HCT116 (cell line): ENCODE measurements at regions not wholly inside any gene's neighbourhood (a gene's known extent, or its start where the extent isn't known, plus 50 kb on each side); places are given as distances from the start of the nearest gene placed in this dataset.

ENCODE experiments used
- ATAC-seq: fragments of 200-7000 bp; cut with Tn5 transposase; 2 replicates; pipeline ENCODE4 v1.9.1; 2020; ENCODE audit warnings: mild to moderate bottlenecking, moderate library complexity
- BruUV-seq: library from RNA; stranded (reverse); fragments of 400-500 nt; replicated peaks from 2 replicates; lab custom pipeline; 2021; lab: Mats Ljungman, UMichigan
- CTCF ChIA-PET: fragments of 300-600 bp; sonication (Branson Sonifier 250); formaldehyde crosslinking; loops from one replicate; lab custom pipeline; 2021; ENCODE audit warnings: antibody characterized with exemption; lab: Charles Lee
- POLR2A ChIA-PET: fragments of 300-600, 350-600 bp; sonication (Branson Sonifier 250); formaldehyde crosslinking; loops from one replicate; lab custom pipeline; 2021; ENCODE audit warnings: antibody characterized with exemption; lab: Charles Lee
- RAD21 ChIA-PET, 2 experiments: fragments of 300-600 bp; sonication (Branson Sonifier 250); formaldehyde crosslinking; loops; one replicate each; lab custom pipeline; 2023; ENCODE audit warnings: low total read pairs in 2 of 2; ENCODE audit not compliant: uncharacterized antibody in 2 of 2, unreplicated experiment in 2 of 2, low non-redundant PET in 1 of 2; lab: Charles Lee
- DNase-seq: peaks from one replicate; pipeline ENCODE4 v3.0.0-alpha.2; 2010; ENCODE audit warnings: low read depth, low spot score
- H2AFZ ChIP-seq: fragments of 200-600 bp; shearing (Covaris generic), sonication (generic); 2 replicates; pipeline ENCODE4 v1.6.1; 2017; ENCODE audit warnings: low read depth, mixed run types, mixed read lengths, antibody characterized with exemption, low read length; ENCODE audit not compliant: poor library complexity, severe bottlenecking
- H3K27ac ChIP-seq: 2 replicates; pipeline ENCODE4 v1.5.1; 2012; ENCODE audit warnings: low read depth, low read length
- H3K27me3 ChIP-seq: fragments of 200-600 bp; sonication (generic); 2 replicates; pipeline ENCODE4 v1.6.1; 2016; ENCODE audit warnings: mixed run types, low read length, mixed read lengths; ENCODE audit not compliant: insufficient read depth
- H3K36me3 ChIP-seq, 2 experiments: fragments of 200-500 bp in 1 of 2; fragments of 200-600 bp in 1 of 2; sonication (Bioruptor generic) in 1 of 2; sonication (generic) in 1 of 2; 2 replicates each; pipeline versions ENCODE4 v1.5.1 to v1.6.1; 2014 to 2016; ENCODE audit warnings: low read length in 2 of 2, inconsistent platforms in 1 of 2, mixed read lengths in 1 of 2, mixed run types in 1 of 2; ENCODE audit not compliant: insufficient read depth in 2 of 2, control insufficient read depth in 1 of 2
- H3K4me1 ChIP-seq, 2 experiments: fragments of 200-600 bp in 1 of 2; sonication (generic) in 1 of 2; 2 replicates each; pipeline versions ENCODE4 v1.5.1 to v1.6.1; 2012 to 2017; ENCODE audit warnings: low read length in 2 of 2, inconsistent platforms in 1 of 2, mild to moderate bottlenecking in 1 of 2, mixed read lengths in 1 of 2, mixed run types in 1 of 2, moderate library complexity in 1 of 2; ENCODE audit not compliant: insufficient read depth in 2 of 2, control insufficient read depth in 1 of 2
- H3K4me2 ChIP-seq: fragments of 200-600 bp; sonication (generic); 2 replicates; pipeline ENCODE4 v1.6.1; 2017; ENCODE audit warnings: mixed run types, low read length, mixed read lengths
- H3K4me3 ChIP-seq, 2 experiments: fragments of 200-600 bp in 1 of 2; sonication (generic) in 1 of 2; replicated peaks in 1 of 2; 2 replicates each; pipeline ENCODE4 v1.5.1; 2011 to 2016; ENCODE audit warnings: low read length in 2 of 2, control low read depth in 1 of 2, low read depth in 1 of 2, mild to moderate bottlenecking in 1 of 2, mixed read lengths in 1 of 2, mixed run types in 1 of 2
- H3K79me2 ChIP-seq: fragments of 200-600 bp; sonication (generic); 2 replicates; pipeline ENCODE4 v1.6.1; 2017; ENCODE audit warnings: mild to moderate bottlenecking, mixed run types, low read length, moderate library complexity, mixed read lengths; ENCODE audit not compliant: insufficient read depth
- H3K9ac ChIP-seq: fragments of 200-600 bp; sonication (generic); 2 replicates; pipeline ENCODE4 v1.6.1; 2016; ENCODE audit warnings: low read length, mixed read lengths
- H3K9me2 ChIP-seq: fragments of 200-600 bp; sonication (generic), shearing (Covaris generic); 2 replicates; pipeline ENCODE4 v1.6.1; 2017; ENCODE audit warnings: mixed run types, mild to moderate bottlenecking, moderate library complexity; ENCODE audit not compliant: insufficient read depth
- H3K9me3 ChIP-seq, 2 experiments: fragments of 200-500 bp in 1 of 2; fragments of 200-600 bp in 1 of 2; sonication (Bioruptor generic) in 1 of 2; sonication (generic) in 1 of 2; 2 replicates each; pipeline ENCODE4 v1.6.1; 2014 to 2017; ENCODE audit warnings: low read length in 2 of 2, mixed read lengths in 2 of 2, inconsistent platforms in 1 of 2, low read depth in 1 of 2, mild to moderate bottlenecking in 1 of 2, mixed run types in 1 of 2, moderate library complexity in 1 of 2; ENCODE audit not compliant: control insufficient read depth in 1 of 2, insufficient read depth in 1 of 2
- H4K20me1 ChIP-seq: fragments of 200-600 bp; sonication (generic), shearing (Covaris generic); 2 replicates; pipeline ENCODE4 v1.6.1; 2017; ENCODE audit warnings: mixed run types, mild to moderate bottlenecking, moderate library complexity; ENCODE audit not compliant: insufficient read depth
- EGR1 ChIP-seq: IDR thresholded peaks from 2 replicates; pipeline ENCODE4 v1.6.1; 2012; ENCODE audit warnings: low read depth
- ELF1 ChIP-seq: IDR thresholded peaks from 2 replicates; pipeline ENCODE4 v1.6.1; 2012; ENCODE audit warnings: low read depth, borderline replicate concordance
- JUND ChIP-seq: IDR thresholded peaks from 2 replicates; pipeline ENCODE4 v1.6.1; 2012
- MAX ChIP-seq: IDR thresholded peaks from 2 replicates; pipeline ENCODE4 v1.6.1; 2012
- RAD21 ChIP-seq: IDR thresholded peaks from 2 replicates; pipeline ENCODE4 v1.6.1; 2012; ENCODE audit warnings: low read depth, mild to moderate bottlenecking
- REST ChIP-seq: IDR thresholded peaks from 2 replicates; pipeline ENCODE4 v1.6.1; 2012; ENCODE audit warnings: low read depth
- SIN3A ChIP-seq: IDR thresholded peaks from 2 replicates; pipeline ENCODE4 v1.6.1; 2012; ENCODE audit warnings: low read depth
- SP1 ChIP-seq: IDR thresholded peaks from 2 replicates; pipeline ENCODE4 v1.6.1; 2012; ENCODE audit warnings: low read depth
- SRF ChIP-seq: IDR thresholded peaks from 2 replicates; pipeline ENCODE4 v1.6.1; 2012; ENCODE audit warnings: low read depth
- TCF7L2 ChIP-seq: IDR thresholded peaks from 2 replicates; pipeline ENCODE4 v1.7.0; 2011; ENCODE audit warnings: borderline replicate concordance, inconsistent platforms; ENCODE audit not compliant: insufficient read depth, insufficient read length; ENCODE audit errors: extremely low read depth
- YY1 ChIP-seq: IDR thresholded peaks from 2 replicates; pipeline ENCODE4 v1.6.1; 2011; ENCODE audit warnings: low read length, low read depth, moderate library complexity, mild to moderate bottlenecking; ENCODE audit not compliant: insufficient replicate concordance; ENCODE audit errors: extremely low read depth
- ZNF274 ChIP-seq: fragments of 200-500 bp; sonication (Bioruptor generic); IDR thresholded peaks from 2 replicates; pipeline ENCODE4 v1.6.1; 2014; ENCODE audit warnings: mild to moderate bottlenecking, low read depth, low read length, inconsistent platforms
- intact Hi-C: fragments of 100-400 bp; cut with micrococcal nuclease; formaldehyde crosslinking; loops from 2 replicates; pipeline ENCODE4 v1.10.0; 2022

GRCh38 chr3:1535361-1535760 is 442.5 kb downstream of the CNTN6 start:
- H3K9me3 ChIP-seq: peaks cover 27 to 29% of the 10 kb centered on the region in 2 experiments; a peak in 3 of 4 replicates
- intact Hi-C loops: no loop called here
- H3K9ac ChIP-seq: no peak overlapping the region
- POLR2A ChIA-PET: no interaction called here
- no peaks in the 10 kb centered on the region for H3K4me1 ChIP-seq
- no peaks in the 10 kb centered on the region for H4K20me1 ChIP-seq
- ATAC-seq: no peak
- CTCF ChIA-PET: no interaction called here
- H3K4me2 ChIP-seq: no peak overlapping the region
- BruUV-seq: no TSS peak
- no peak overlapping the region for H3K4me3 ChIP-seq
- TF ChIP-seq EGR1: no peak
- no peak for TF ChIP-seq ELF1
- no peak for TF ChIP-seq YY1
- no peak for TF ChIP-seq TCF7L2
- no peak for TF ChIP-seq SIN3A
- TF ChIP-seq ZNF274: no peak
- no peak for TF ChIP-seq SRF
- TF ChIP-seq, all 23 proteins: peak for 0
- H3K27me3 ChIP-seq: no peaks in the 10 kb centered on the region
- H3K79me2 ChIP-seq: no peaks in the 10 kb centered on the region
- RAD21 ChIA-PET: no interaction called here
- no peaks in the 10 kb centered on the region for H3K9me2 ChIP-seq
- H2AFZ ChIP-seq: no peak overlapping the region
- H3K27ac ChIP-seq: no peak overlapping the region
- H3K36me3 ChIP-seq: no peaks in the 10 kb centered on the region
- no peak for DNase-seq

- ATAC-seq (no peak), DNase-seq (no peak)
- BruUV-seq: no TSS peak
- ChIA-PET POLR2A (no interaction called here), RAD21 (no interaction called here), CTCF (no interaction called here)
- H4K20me1 ChIP-seq: no peaks in the 10 kb centered on the region
- H3K27me3 ChIP-seq: no peaks in the 10 kb centered on the region
- no peak overlapping the region for H3K4me3 ChIP-seq
- intact Hi-C loops: no loop called here
- peaks cover 16 to 20% of the 10 kb centered on the region in 2 experiments; a peak in 3 of 4 replicates for H3K9me3 ChIP-seq
- no peak overlapping the region for H3K4me2 ChIP-seq
- no peak overlapping the region for H3K27ac ChIP-seq
- TF ChIP-seq MAX (no peak), JUND (no peak), REST (no peak), SP1 (no peak), RAD21 (no peak)
- no peaks in the 10 kb centered on the region for H3K4me1 ChIP-seq
- H3K9ac ChIP-seq: no peak overlapping the region
- H3K79me2 ChIP-seq: no peaks in the 10 kb centered on the region
- no peak overlapping the region for H2AFZ ChIP-seq
- H3K36me3 ChIP-seq: no peaks in the 10 kb centered on the region
- no peaks in the 10 kb centered on the region for H3K9me2 ChIP-seq
Observed at GRCh38 chr3:1540686-1541085, 447.9 kb downstream of the CNTN6 start.
